ENCODE measurements at regions not wholly inside any gene's neighbourhood (a gene's known extent, or its start where the extent isn't known, plus 50 kb on each side); places are given as distances from the start of the nearest gene placed in this dataset.

DNA sequence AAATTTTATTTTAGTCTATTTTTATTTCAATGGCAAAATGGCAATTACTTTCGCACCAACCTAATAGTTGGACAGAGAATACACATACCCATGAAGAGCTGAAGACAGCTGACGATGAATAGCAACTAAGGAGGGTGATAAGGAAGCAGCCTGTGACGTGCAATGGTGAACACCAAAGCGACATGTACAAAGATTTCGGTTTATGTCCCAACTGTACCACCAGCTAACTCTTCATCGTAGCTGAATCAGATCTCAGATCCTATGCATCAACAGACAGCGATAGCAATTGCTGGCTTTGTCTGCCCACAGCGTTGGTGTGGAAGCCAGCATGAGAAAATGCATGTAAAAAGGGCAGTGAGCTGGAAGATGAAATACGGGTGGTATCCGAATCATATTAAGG lies 130.6 kb upstream of the ANKH start:
- Histone ChIP-seq H3K9me2 (replicated peaks; ENCODE audit: low read length) (no peaks in the 10 kb centered on the region), H3K79me2 (ENCODE audit: low read length) (no peaks in the 10 kb centered on the region), H3K36me3 (ENCODE audit: low read depth, low read length) (no peaks in the 10 kb centered on the region), H3K27ac (ENCODE audit: low read length) (no peak overlapping the region), H3K4me1 (ENCODE audit: insufficient read depth, low read length) (no peaks in the 10 kb centered on the region), H3K27me3 (ENCODE audit: low read length) (peaks cover 20% of the 10 kb centered on the region; the same call in 1 of the 2 replicates), H2AFZ (ENCODE audit: low read length) (no peak overlapping the region), H4K20me1 (ENCODE audit: low read length) (no peaks in the 10 kb centered on the region), H3K4me2 (ENCODE audit: low read length) (no peak overlapping the region), H3K9ac (ENCODE audit: low read length) (no peak overlapping the region), H3K9me3 (ENCODE audit: low read length) (0 out of 2 replicates have a peak, but pooled peaks cover 3% of the 10 kb centered on the region), H3F3A (ENCODE audit: low read length, unreplicated experiment) (no peaks in the 10 kb centered on the region), H3K4me3 (ENCODE audit: low read length) (no peak overlapping the region)
- BruUV-seq (replicated peaks): no TSS peak
- ChIA-PET POLR2A (ENCODE audit: unreplicated experiment) (no interaction called here), CTCF (no interaction called here)
- DNase-seq (no peak), ATAC-seq (no peak)
- intact Hi-C loops (cut with micrococcal nuclease): loop anchor here (2.0 kb wide), 1 partner anchor 45 kb away; no protein-coding TSS in a partner anchor
- TF ChIP-seq EZH2phosphoT487 (IDR thresholded peaks at IDR 0.05; ENCODE audit: borderline replicate concordance, low read length): no peak

DNA sequence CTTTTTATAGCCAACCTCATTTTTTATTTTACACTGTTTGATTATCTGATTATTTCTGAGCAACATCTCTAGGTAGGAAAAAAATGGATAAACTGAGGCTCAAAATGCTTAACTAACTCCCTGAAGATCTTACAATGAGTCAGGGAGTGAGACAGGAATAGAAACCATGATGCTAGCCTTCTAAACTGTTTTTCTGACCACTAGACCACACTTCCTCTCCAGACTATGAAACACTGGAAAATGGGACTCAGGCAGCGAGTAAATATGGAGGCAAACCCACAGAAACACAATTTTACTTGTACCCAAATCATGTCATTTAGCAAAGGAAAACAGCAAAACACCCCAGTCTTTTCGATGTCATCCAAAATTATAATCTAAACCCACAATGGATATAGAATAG lies 129.9 kb upstream of the ANKH start:
- ChIA-PET CTCF (no interaction called here), POLR2A (ENCODE audit: unreplicated experiment) (no interaction called here)
- no peaks in the 10 kb centered on the region for H3F3A ChIP-seq (ENCODE audit: low read length, unreplicated experiment)
- TF ChIP-seq EZH2 (IDR thresholded peaks at IDR 0.05; ENCODE audit: low read length, unreplicated experiment): no peak
- TF ChIP-seq, protein P1, sequence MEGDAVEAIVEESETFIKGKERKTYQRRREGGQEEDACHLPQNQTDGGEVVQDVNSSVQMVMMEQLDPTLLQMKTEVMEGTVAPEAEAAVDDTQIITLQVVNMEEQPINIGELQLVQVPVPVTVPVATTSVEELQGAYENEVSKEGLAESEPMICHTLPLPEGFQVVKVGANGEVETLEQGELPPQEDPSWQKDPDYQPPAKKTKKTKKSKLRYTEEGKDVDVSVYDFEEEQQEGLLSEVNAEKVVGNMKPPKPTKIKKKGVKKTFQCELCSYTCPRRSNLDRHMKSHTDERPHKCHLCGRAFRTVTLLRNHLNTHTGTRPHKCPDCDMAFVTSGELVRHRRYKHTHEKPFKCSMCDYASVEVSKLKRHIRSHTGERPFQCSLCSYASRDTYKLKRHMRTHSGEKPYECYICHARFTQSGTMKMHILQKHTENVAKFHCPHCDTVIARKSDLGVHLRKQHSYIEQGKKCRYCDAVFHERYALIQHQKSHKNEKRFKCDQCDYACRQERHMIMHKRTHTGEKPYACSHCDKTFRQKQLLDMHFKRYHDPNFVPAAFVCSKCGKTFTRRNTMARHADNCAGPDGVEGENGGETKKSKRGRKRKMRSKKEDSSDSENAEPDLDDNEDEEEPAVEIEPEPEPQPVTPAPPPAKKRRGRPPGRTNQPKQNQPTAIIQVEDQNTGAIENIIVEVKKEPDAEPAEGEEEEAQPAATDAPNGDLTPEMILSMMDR (conservative IDR thresholded peaks at IDR 0.05; ENCODE audit: low read depth, low read length): no peak
- TF ChIP-seq EZH2phosphoT487 (IDR thresholded peaks at IDR 0.05; ENCODE audit: borderline replicate concordance, low read length): no peak
- no peak overlapping the region for H3K27ac ChIP-seq (ENCODE audit: low read length)
- H3K9me3 ChIP-seq (ENCODE audit: low read length): 0 out of 2 replicates have a peak, but pooled peaks cover 3% of the 10 kb centered on the region
- H3K9me2 ChIP-seq (replicated peaks; ENCODE audit: low read length): no peaks in the 10 kb centered on the region
- no peak overlapping the region for H3K4me3 ChIP-seq (ENCODE audit: low read length)
- ATAC-seq (no peak), DNase-seq (no peak)
- H3K4me1 ChIP-seq (ENCODE audit: insufficient read depth, low read length): no peaks in the 10 kb centered on the region
- H3K79me2 ChIP-seq (ENCODE audit: low read length): no peaks in the 10 kb centered on the region
- no peaks in the 10 kb centered on the region for H4K20me1 ChIP-seq (ENCODE audit: low read length)
- no peak overlapping the region for H3K4me2 ChIP-seq (ENCODE audit: low read length)
- H3K27me3 ChIP-seq (ENCODE audit: low read length): peaks cover 25% of the 10 kb centered on the region; the same call in 1 of the 2 replicates
- BruUV-seq (replicated peaks): no TSS peak
- no peaks in the 10 kb centered on the region for H3K36me3 ChIP-seq (ENCODE audit: low read depth, low read length)
- H2AFZ ChIP-seq (ENCODE audit: low read length): no peak overlapping the region
- intact Hi-C loops (cut with micrococcal nuclease): no loop called here
- no peak overlapping the region for H3K9ac ChIP-seq (ENCODE audit: low read length)

- intact Hi-C loops (cut with micrococcal nuclease): no loop called here
- ATAC-seq (no peak), DNase-seq (no peak)
- peaks cover 25% of the 10 kb centered on the region; the same call in 1 of the 2 replicates for H3K27me3 ChIP-seq (ENCODE audit: low read length)
- H3K4me3 ChIP-seq (ENCODE audit: low read length): no peak overlapping the region
- no peaks in the 10 kb centered on the region for H3K36me3 ChIP-seq (ENCODE audit: low read depth, low read length)
- H4K20me1 ChIP-seq (ENCODE audit: low read length): no peaks in the 10 kb centered on the region
- no peaks in the 10 kb centered on the region for H3K4me1 ChIP-seq (ENCODE audit: insufficient read depth, low read length)
- ChIA-PET POLR2A (ENCODE audit: unreplicated experiment) (no interaction called here), CTCF (no interaction called here)
- no peaks in the 10 kb centered on the region for H3K9me2 ChIP-seq (replicated peaks; ENCODE audit: low read length)
- no peak overlapping the region for H3K27ac ChIP-seq (ENCODE audit: low read length)
- no peak overlapping the region for H3K9ac ChIP-seq (ENCODE audit: low read length)
- H3K9me3 ChIP-seq (ENCODE audit: low read length): 0 out of 2 replicates have a peak, but pooled peaks cover 3% of the 10 kb centered on the region
- H2AFZ ChIP-seq (ENCODE audit: low read length): no peak overlapping the region
- no peaks in the 10 kb centered on the region for H3K79me2 ChIP-seq (ENCODE audit: low read length)
- TF ChIP-seq, protein P1 (conservative IDR thresholded peaks at IDR 0.05; ENCODE audit: low read depth, low read length): no peak
- no peak for TF ChIP-seq EZH2phosphoT487 (IDR thresholded peaks at IDR 0.05; ENCODE audit: borderline replicate concordance, low read length)
- TF ChIP-seq EZH2 (IDR thresholded peaks at IDR 0.05; ENCODE audit: low read length, unreplicated experiment): no peak
- BruUV-seq (replicated peaks): no TSS peak
- H3F3A ChIP-seq (ENCODE audit: low read length, unreplicated experiment): no peaks in the 10 kb centered on the region
- no peak overlapping the region for H3K4me2 ChIP-seq (ENCODE audit: low read length)
Measured at GRCh38 chr5:14998491-14998890, 126.9 kb upstream of the ANKH start.

All from PC-3 (cell line).